Stromal cell of bone marrow (primary cell): ENCODE measurements at regions not wholly inside any gene's neighbourhood (a gene's known extent, or its start where the extent isn't known, plus 50 kb on each side); places are given as distances from the start of the nearest gene placed in this dataset.

Source experiments
- DNase-seq: peaks from one replicate; pipeline ENCODE4 v3.0.0-alpha.2; 2012; ENCODE audit warnings: low read depth

GRCh38 chr4:28976369-28976768 is 1743.8 kb upstream of the PCDH7 start:
- DNase-seq, result no peak

- DNase-seq, result no peak
These were observed 1718.0 kb upstream of the PCDH7 start for GRCh38 chr4:29002151-29002550.

GRCh38 chr4:29005838-29006237 is 1714.3 kb upstream of the PCDH7 start:
- DNase-seq, result no peak

GRCh38 chr4:29009908-29010307 is 1710.3 kb upstream of the PCDH7 start:
- DNase-seq, result no peak

- DNase-seq, result no peak
These were observed 1706.8 kb upstream of the PCDH7 start for GRCh38 chr4:29013341-29013740.

- DNase-seq, result no peak
These were observed 1705.6 kb upstream of the PCDH7 start for GRCh38 chr4:29014555-29014954.

- DNase-seq, result no peak
These were observed 1686.5 kb upstream of the PCDH7 start for GRCh38 chr4:29033703-29034102.

- DNase-seq, result no peak
These were observed 1682.7 kb upstream of the PCDH7 start for GRCh38 chr4:29037501-29037900.

GRCh38 chr4:29043411-29043810 is 1676.8 kb upstream of the PCDH7 start:
- DNase-seq, result no peak

- DNase-seq, result peak; percentile 13
These were observed 1674.0 kb upstream of the PCDH7 start for GRCh38 chr4:29046186-29046585.

GRCh38 chr4:29046781-29047180 is 1673.4 kb upstream of the PCDH7 start:
- peak; percentile 11 for DNase-seq

GRCh38 chr4:29047341-29048041 is 1672.7 kb upstream of the PCDH7 start:
- DNase-seq, result no peak

- no peak for DNase-seq
These were observed 1668.7 kb upstream of the PCDH7 start for GRCh38 chr4:29051381-29051965.

GRCh38 chr4:29052266-29052665 is 1667.9 kb upstream of the PCDH7 start:
- no peak for DNase-seq

GRCh38 chr4:29058531-29058930 is 1661.6 kb upstream of the PCDH7 start:
- no peak for DNase-seq

- DNase-seq, result no peak
These were observed 1653.3 kb upstream of the PCDH7 start for GRCh38 chr4:29066861-29067260.

GRCh38 chr4:29073571-29073970 is 1646.6 kb upstream of the PCDH7 start:
- DNase-seq, result no peak

GRCh38 chr4:29075366-29075765 is 1644.8 kb upstream of the PCDH7 start:
- no peak for DNase-seq

GRCh38 chr4:29079260-29079659 is 1640.9 kb upstream of the PCDH7 start:
- no peak for DNase-seq

- peak; percentile 1 for DNase-seq
These were observed 1638.8 kb upstream of the PCDH7 start for GRCh38 chr4:29081234-29081955.

GRCh38 chr4:29082684-29083083 is 1637.5 kb upstream of the PCDH7 start:
- no peak for DNase-seq

- no peak for DNase-seq
These were observed 1634.4 kb upstream of the PCDH7 start for GRCh38 chr4:29085748-29086147.

- no peak for DNase-seq
These were observed 1615.5 kb upstream of the PCDH7 start for GRCh38 chr4:29104694-29105093.
